GM19463 (cell line): ENCODE measurements at regions not wholly inside any gene's neighbourhood (a gene's known extent, or its start where the extent isn't known, plus 50 kb on each side); places are given as distances from the start of the nearest gene placed in this dataset.
"Not testable (repeated sequence)": the region's sequence is repeated elsewhere in the genome, so short reads cannot be mapped to it uniquely, and the experiment has no call there.

Source experiments
- ATAC-seq: cut with Tn5 transposase; IDR thresholded peaks from one replicate; pipeline ENCODE4 v1.9.1; 2021; ENCODE audit warnings: mild to moderate bottlenecking, moderate library complexity; ENCODE audit not compliant: unreplicated experiment

- ATAC-seq, result peak; percentile 71
Observed at GRCh38 chr3:103134023-103134724, 699.4 kb downstream of the ZPLD1 start.

DNA sequence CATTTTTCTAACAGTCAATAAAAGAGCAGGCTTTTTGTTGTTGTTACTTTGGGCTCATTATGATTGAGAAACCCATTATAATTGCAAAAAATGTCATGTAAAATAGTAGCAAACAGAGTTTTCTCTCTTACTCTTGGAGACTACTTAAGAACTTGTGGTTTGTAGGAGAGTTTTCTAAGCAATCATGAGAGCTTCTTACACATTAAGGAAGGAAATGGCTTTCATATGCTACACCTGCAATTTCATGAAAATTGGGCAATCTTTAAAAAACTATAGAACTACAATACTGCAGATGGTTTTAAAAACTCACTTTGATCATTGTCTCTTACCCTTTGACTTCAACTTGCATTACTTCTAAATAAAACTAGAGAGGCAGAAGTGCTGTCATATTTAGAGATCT lies 701.8 kb downstream of the ZPLD1 start:
- ATAC-seq, result no peak

- ATAC-seq, result no peak
Observed at GRCh38 chr3:103137830-103138229, 703.0 kb downstream of the ZPLD1 start.

DNA sequence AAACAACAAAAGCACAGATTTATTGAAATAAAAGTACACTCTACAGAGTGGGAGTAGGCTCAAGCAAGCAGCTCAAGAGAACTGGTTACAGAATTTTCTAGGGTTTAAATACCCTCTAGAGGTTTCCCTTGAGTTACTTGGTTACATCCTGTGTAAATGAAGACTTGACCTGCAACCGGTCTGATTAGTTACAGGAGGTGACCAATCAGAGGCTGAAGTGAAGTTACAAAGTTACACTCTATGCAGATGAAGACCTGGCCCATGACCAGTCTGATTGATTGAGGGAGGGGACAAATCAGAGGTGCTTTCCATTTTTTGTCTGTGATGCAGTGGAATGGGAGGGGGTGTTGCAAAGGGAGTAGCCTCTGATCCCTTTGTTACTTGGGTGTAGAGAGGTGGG lies 723.4 kb downstream of the ZPLD1 start:
- ATAC-seq, result no peak

DNA sequence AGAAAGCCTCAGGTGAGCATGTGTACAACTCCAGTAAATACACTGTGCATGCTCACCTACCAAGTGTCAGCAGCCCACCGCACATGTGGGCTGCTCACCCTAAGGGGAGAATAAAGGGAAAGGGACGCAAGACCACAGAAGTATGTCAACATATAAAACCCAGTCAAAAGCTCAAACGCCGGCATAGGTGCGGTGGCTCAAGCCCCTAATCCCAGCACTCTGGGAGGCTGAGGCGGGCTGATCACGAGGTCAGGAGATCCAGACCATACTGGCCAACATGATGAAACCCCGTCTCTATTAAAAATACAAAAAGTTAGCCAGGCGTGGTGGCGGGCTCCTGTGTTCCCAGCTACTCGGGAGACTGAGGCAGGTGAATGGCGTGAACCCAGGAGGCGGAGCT lies 732.1 kb downstream of the ZPLD1 start:
- ATAC-seq, result no peak

DNA sequence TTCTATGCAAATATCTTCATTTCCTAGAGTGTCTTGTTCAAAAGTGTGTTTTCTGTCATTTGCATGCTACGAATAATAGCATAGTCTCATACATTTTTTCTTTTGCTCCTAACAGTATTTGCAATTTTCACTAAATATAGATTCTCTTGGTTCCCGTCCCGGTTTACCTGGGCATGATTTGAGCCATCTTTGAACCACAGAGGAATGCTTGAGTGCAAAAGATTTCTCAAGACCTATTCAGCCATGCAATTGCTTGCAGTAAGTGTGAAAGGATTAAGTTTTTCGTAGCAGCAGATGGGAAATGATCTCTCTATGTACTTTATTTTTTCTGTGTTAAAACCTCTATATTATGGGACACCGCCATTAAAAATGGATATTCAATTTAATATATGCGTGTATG lies 733.0 kb downstream of the ZPLD1 start:
- ATAC-seq, result no peak

- no peak for ATAC-seq
Observed at GRCh38 chr3:103169289-103169688, 734.5 kb downstream of the ZPLD1 start.

- peak; percentile 74 for ATAC-seq
Observed at GRCh38 chr3:103170651-103171050, 735.8 kb downstream of the ZPLD1 start.

- no peak for ATAC-seq
Observed at GRCh38 chr3:103173940-103174339, 739.1 kb downstream of the ZPLD1 start.

DNA sequence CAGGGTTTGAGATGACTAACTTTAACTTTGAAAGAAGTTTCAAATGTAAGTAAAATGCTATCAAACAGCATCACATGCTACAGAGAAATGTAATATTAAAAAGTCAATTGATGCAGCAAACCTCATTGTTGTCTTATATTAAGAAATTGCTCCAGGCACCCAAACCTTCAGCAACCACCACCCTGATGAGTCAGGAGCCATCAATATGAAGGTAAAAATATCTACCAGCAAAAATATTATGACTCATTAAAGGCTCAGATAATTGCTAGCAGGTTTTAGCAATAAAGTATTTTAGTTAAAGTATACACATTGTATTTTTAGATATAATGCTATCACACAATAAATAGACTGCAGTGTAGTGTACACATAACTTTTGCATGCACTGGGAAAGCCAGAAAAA lies 746.3 kb downstream of the ZPLD1 start:
- ATAC-seq, result no peak

DNA sequence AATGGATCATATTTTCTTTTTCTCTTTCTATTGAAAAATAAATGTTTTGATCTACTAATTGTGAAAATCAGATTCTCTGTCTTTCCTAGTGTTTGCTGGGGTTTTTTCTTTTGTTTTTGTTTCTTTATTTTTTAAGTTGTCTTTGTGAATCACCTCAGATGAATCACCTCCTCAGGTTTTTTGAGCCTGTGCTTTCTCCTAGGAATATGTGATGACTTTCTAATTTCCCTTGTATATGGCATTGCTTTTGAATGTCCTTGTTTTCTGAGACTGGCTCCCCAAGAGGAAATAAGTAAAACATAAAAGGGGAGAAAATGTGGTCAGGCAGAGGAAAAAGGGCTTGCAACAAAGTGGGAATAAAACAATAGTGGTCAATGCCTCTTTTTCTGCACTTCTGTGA lies 750.0 kb downstream of the ZPLD1 start:
- ATAC-seq, result no peak

- ATAC-seq, result no peak
Observed at GRCh38 chr3:103189941-103190340, 755.1 kb downstream of the ZPLD1 start.

DNA sequence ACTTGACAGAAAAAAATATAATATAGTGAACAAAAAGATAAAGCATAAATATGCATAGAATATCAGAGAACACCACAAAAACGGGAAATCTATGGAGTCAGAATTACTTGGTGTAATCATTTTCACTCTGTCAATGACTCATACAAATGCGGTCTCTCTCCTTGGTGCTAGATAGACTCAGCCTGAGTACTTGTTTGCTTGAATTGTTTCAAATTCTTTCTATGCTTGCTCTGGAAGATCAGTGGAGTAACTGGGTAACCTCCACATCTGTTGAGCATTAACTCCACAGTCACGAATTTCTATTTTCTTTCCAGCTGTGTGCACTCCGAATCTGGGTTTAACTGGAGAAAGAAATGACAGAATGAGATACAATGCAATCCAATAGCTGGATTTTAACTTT lies 760.4 kb downstream of the ZPLD1 start:
- ATAC-seq, result no peak

- no peak for ATAC-seq
Observed at GRCh38 chr3:103203441-103203840, 768.6 kb downstream of the ZPLD1 start.

- no peak for ATAC-seq
Observed at GRCh38 chr3:103210583-103210982, 775.8 kb downstream of the ZPLD1 start.

- ATAC-seq, result peak; percentile 100
Observed at GRCh38 chr3:103218146-103218545, 783.3 kb downstream of the ZPLD1 start.

DNA sequence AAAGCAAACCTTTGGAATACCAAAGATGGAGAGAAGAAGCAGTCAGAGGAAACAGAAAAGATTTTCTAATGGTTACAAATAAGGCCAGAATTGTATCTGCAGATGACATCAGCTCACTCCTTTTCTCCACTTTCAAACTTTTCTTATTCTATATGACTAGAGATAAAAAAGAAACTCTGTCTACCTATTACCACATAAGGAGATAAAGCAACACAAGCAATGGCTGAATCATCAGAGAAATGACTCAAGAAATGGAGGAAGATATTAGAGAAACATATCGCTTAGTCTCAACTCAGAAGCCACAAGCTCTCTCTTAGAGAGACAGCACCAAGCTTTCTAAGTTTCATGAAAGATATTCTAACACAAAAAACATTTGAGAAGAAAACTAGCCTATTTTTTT lies 784.0 kb downstream of the ZPLD1 start:
- peak; percentile 15 for ATAC-seq

DNA sequence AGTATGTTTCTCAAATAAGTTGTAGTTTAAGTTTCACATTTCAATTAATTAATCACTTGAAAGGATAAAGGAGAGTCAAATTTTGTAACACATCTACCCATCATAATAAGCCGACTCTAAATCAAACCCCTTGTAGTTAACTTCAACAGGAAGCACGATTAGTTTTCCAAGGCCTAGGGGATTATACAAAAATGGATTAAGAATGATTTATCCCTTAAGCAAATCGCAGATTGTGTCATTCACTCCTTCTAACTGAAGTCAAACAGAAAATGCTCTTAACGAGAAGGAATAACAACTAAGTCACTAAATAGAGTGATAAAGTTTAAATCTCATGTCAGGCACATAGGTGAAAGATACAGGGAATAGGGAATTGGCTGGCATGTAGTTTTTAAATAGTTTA lies 792.8 kb downstream of the ZPLD1 start:
- no peak for ATAC-seq

DNA sequence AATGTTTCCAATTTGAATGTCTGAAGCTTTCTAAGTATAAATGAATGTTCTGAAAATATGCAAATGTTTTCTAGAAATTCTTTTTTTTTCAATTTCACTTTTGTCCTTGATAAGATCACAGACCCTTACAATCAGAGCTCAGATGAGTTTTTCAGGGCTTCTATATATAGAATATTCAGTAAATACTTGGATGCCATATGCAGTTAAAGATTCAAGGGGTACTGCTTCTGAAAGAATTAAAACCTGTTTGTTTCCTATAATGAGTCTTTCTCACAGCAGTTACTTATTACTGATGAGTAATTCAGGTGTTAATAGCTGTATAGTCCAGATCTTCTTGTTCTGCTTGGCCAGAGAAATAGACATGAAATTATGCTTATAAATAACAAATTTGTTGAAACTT lies 812.6 kb downstream of the ZPLD1 start:
- no peak for ATAC-seq

DNA sequence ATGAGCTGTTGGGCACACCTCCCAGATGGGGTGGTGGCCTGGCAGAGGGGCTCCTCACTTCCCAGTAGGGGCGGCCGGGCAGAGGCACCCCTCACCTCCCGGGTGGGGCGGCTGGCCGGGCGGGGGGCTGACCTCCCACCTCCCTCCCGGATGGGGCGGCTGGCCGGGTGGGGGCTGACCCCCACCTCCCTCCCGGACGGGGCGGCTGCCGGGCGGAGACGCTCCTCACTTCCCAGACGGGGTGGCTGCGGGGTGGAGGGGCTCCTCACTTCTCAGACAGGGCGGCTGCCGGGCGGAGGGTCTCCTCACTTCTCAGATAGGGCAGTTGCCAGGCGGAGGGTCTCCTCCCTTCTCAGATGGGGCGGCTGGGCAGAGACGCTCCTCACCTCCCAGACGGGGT lies 820.0 kb downstream of the ZPLD1 start:
- not testable (repeated sequence) for ATAC-seq

DNA sequence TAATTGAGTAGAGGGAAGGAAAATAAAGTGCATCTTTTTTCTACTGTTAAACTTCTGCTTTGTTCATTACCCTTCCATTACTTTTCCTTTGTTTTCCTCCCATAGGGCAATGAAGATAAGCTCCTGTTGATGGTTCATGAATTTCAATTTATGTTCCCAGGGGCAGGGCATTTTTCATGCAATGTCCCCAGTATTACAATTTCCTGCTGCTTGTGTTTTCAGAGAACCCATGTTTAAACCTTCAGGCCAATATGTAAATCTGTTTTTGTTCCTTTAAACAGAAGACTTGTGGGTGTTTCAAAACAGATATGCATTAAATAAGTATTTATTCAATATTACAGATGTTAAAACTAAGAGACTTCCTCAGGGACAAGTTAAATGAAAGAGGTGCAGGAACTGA lies 834.5 kb downstream of the ZPLD1 start:
- no peak for ATAC-seq

DNA sequence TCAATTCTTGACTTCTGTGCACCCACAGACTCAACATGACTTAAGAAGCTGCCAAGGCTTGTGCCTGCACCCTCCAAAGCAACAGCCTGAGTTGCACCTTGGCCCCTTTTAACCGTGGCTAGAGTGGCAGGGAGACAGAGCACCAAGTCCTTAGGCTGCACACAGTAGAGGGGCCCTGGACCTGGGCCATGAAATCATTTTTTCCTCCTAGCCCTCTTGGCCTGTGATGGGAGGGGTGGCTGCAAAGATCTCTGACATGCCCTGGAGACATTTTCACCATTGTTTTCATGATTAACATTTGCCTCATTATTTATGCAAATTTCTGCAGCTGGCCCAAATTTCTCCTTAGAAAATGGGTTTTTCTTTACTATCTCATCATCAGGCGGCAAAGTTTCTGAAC lies 836.8 kb downstream of the ZPLD1 start:
- no peak for ATAC-seq

DNA sequence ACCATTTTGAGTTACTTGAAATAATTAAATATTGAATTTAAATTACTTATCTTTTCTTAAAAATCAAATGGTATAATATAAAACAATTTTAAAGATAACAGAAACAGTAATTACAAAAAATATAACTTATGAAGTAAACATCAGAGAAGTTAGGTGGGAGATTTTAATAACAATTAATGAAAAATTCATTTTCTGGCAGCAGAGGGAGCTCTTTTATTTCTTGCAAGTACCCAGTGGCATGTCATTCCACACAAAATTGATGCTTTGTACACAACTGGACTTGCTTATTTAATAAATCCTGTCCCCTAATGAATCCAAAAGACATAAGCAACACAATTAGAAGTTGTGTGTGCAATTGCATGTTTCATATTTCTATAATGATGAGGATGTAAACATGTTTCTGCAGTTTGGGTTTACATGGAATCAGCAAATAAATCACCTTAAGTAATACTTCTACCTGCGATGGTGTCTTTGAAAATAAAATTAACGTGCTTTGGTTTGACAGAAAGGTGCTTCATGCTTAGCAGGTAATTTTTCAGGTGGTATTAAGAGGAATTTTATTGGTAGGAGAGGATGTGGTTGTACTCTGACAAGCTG lies 861.3 kb downstream of the ZPLD1 start:
- ATAC-seq, result no peak
